Parathyroid adenoma (tissue), 2 donors: ENCODE measurements at regions not wholly inside any gene's neighbourhood (a gene's known extent, or its start where the extent isn't known, plus 50 kb on each side); places are given as distances from the start of the nearest gene placed in this dataset.

Experiments
- H2AFZ ChIP-seq: fragments of 300-600 bp; sonication (generic); one replicate; pipeline ENCODE4 v1.7.0; 2017; ENCODE audit warnings: antibody characterized with exemption, mild to moderate bottlenecking
- H3K27ac ChIP-seq: fragments of 300-600 bp; sonication (generic); one replicate; pipeline ENCODE4 v1.7.0; 2017
- H3K27me3 ChIP-seq: fragments of 300-600 bp; sonication (generic); one replicate; pipeline ENCODE4 v1.7.0; 2017; ENCODE audit warnings: low read length; ENCODE audit not compliant: control insufficient read depth, insufficient read depth
- H3K36me3 ChIP-seq: fragments of 300-600 bp; sonication (generic); one replicate; pipeline ENCODE4 v1.7.0; 2017; ENCODE audit warnings: low read length; ENCODE audit not compliant: control insufficient read depth, insufficient read depth
- H3K4me1 ChIP-seq: fragments of 300-600 bp; sonication (generic); one replicate; pipeline ENCODE4 v1.7.0; 2017; ENCODE audit warnings: control low read depth
- H3K4me2 ChIP-seq: fragments of 300-600 bp; sonication (generic); one replicate; pipeline ENCODE4 v1.7.0; 2017; ENCODE audit warnings: low read length
- H3K4me3 ChIP-seq: fragments of 300-600 bp; sonication (generic); one replicate; pipeline ENCODE4 v1.7.0; 2017; ENCODE audit warnings: low read depth, low read length
- H3K79me2 ChIP-seq: fragments of 300-600 bp; sonication (generic); one replicate; pipeline ENCODE4 v1.7.0; 2017; ENCODE audit warnings: control low read depth
- H3K9ac ChIP-seq: fragments of 300-600 bp; sonication (generic); one replicate; pipeline ENCODE4 v1.7.0; 2017; ENCODE audit warnings: mild to moderate bottlenecking
- H3K9me3 ChIP-seq: fragments of 300-600 bp; sonication (generic); one replicate; pipeline ENCODE4 v1.7.0; 2017; ENCODE audit warnings: low read length; ENCODE audit not compliant: control insufficient read depth
- CTCF ChIP-seq: fragments of 300-600 bp; sonication (generic); IDR thresholded peaks from one replicate; pipeline ENCODE4 v1.7.0; 2017; ENCODE audit warnings: antibody characterized with exemption, mild to moderate bottlenecking
- donor health status: primary hyperparathyroidism.

DNA sequence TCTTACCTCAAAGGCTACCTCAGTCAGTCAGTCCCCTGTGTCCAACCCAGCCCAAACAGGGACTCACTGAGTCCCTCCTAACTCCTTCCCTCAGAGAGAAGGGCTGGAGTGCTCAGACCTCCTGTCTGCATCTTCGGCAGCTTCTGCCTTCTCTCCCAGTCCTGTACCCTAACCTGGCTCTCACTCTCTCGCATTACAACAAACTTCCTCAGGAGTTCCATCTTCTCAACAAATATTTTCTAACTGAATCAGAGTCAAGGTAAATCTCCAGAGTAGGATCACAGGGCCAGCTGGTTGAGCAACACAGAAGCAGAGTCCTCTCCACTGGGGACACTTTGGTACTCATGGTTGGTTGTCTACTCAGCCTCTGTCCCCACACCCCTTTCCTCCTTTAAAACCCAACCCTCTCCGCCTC, 92.3 kb downstream of the MRPL14 start:
- no peak for TF ChIP-seq CTCF
- Histone ChIP-seq H3K4me2 (no peak overlapping the region), H3K27me3 (no peaks in the 10 kb centered on the region), H3K36me3 (no peaks in the 10 kb centered on the region), H2AFZ (no peak overlapping the region), H3K4me3 (no peak overlapping the region), H3K27ac (no peak overlapping the region), H3K4me1 (no peaks in the 10 kb centered on the region), H3K79me2 (no peaks in the 10 kb centered on the region), H3K9ac (no peak overlapping the region), H3K9me3 (no peaks in the 10 kb centered on the region)

DNA sequence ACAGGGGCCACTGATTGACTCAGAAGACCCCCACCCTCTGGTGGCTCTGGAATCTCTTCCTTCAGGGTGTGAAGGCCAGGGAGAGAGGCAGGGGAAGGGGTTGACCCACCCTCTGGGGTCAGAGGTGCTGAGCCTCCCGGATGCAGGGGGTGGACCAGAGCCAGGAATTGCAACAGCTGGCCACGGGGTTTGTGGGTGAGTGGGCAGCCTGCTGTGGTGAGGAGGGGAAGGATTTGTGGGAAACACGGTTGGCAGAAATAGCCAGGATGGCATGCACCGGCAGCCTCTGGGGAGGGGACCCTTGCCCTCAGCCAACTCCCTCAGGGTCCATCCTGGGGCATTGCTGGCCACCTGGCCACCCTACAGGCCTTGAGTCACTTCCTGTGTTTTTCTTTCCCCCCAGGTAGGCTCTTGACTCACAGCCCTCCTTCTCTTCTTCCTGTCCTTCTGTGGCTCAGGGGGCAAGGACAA, 92.8 kb downstream of the MRPL14 start:
- Histone ChIP-seq H3K79me2 (no peaks in the 10 kb centered on the region), H3K4me2 (no peak overlapping the region), H3K27ac (no peak overlapping the region), H3K9ac (no peak overlapping the region), H2AFZ (no peak overlapping the region), H3K27me3 (no peaks in the 10 kb centered on the region), H3K36me3 (no peaks in the 10 kb centered on the region), H3K4me3 (no peak overlapping the region), H3K4me1 (no peaks in the 10 kb centered on the region), H3K9me3 (no peaks in the 10 kb centered on the region)
- no peak for TF ChIP-seq CTCF

DNA sequence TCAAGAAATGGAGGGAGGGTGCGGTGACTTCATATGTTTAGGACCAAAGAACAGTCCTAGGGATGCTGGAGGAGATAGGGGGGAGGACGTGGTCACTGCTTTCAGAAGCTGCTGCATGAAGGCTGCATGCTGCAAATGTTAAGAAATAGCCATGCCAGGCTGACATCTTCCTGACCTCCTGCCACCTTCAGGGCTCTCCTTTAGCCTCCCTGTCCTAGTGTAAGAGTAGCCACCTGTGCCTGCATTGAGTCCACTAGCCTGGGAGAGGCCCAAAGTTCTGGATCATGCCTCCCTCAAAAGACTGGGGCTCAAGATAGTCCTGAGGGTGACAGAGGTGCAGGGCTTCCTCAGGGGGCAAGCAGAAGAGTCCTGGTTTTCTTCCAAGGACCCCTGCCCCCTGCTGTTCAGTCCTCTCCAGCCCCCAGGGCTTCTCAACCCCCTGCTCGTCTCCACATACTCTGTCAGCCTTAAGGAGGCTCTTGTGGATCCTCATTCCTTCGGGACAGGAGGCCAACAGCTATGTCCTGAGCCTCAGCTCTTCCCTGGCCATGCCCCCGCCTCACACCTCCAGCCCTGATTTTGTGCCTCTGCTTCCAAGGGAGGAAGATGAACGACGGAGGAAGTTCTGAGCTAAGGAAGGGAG, 96.3 kb downstream of the MRPL14 start:
- Histone ChIP-seq H3K4me3 (no peak overlapping the region), H2AFZ (no peak overlapping the region), H3K9me3 (no peaks in the 10 kb centered on the region), H3K36me3 (no peaks in the 10 kb centered on the region), H3K4me1 (no peaks in the 10 kb centered on the region), H3K27ac (no peak overlapping the region), H3K79me2 (no peaks in the 10 kb centered on the region), H3K27me3 (no peaks in the 10 kb centered on the region), H3K4me2 (no peak overlapping the region), H3K9ac (no peak overlapping the region)
- no peak for TF ChIP-seq CTCF

DNA sequence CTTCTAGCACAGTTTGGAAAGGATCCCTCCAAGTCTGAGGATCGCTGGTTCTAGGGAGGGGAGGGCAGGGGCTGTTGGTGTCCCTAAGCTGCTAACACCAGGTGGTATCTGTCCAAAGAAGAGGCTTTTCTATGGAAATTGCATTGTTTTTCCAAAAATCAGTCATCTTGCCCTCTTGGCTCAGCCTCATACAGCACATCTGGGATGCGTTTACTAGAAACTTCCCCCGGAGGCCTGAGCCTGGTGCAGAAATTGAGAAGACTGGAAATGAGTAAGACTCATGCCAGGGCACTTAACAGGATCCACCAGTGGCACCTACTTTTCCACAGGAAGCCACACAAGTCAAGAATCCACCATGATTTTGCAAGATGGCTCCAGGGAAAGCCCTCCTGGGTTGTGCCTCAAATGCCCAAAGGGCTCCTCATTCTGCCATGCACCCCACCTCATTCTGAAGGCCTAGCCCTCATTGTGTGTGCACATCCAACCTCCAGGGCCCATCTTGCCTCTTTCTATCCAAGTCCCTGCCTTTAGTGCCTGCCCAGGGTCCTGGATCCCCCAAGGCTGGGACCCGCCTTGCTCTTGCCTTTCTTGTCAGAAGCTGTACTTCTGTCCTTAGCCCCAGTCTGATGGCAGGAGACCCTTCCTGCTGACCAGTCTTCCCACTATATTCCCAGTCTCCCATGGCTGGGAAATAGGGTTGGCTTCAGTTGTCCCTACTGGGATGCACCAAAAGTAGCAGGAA, 97.6 kb downstream of the MRPL14 start:
- no peak overlapping the region for H3K4me2 ChIP-seq
- no peak for TF ChIP-seq CTCF
- H3K27me3 ChIP-seq = no peaks in the 10 kb centered on the region
- no peak overlapping the region for H3K4me3 ChIP-seq
- H3K36me3 ChIP-seq = no peaks in the 10 kb centered on the region
- no peak overlapping the region for H3K27ac ChIP-seq
- H2AFZ ChIP-seq = no peak overlapping the region
- no peak overlapping the region for H3K9ac ChIP-seq
- no peaks in the 10 kb centered on the region for H3K79me2 ChIP-seq
- H3K9me3 ChIP-seq = no peaks in the 10 kb centered on the region
- H3K4me1 ChIP-seq = no peaks in the 10 kb centered on the region
